ENCODE measurements at regions not wholly inside any gene's neighbourhood (a gene's known extent, or its start where the extent isn't known, plus 50 kb on each side); places are given as distances from the start of the nearest gene placed in this dataset.
A peak's percentile ranks its signal among the peaks of the same experiment; 100 is the strongest.

GRCh38 chr20:23144856-23145255 is 58.7 kb upstream of the CD93 start (continued):
- TF ChIP-seq HMG20A (CRISPR knock-in tag; conservative IDR thresholded peaks at IDR 0.05) = no peak
- no peak for TF ChIP-seq MCM7 (IDR thresholded peaks at IDR 0.05)
- no peak for TF ChIP-seq ARNT (IDR thresholded peaks at IDR 0.05)
- TF ChIP-seq CBX1 (IDR thresholded peaks at IDR 0.05; ENCODE audit: low read depth) = no peak
- no peak for TF ChIP-seq MAFF (IDR thresholded peaks at IDR 0.05; ENCODE audit: low read length)
- no peak for TF ChIP-seq ZC3H11A (IDR thresholded peaks at IDR 0.05; ENCODE audit: low read depth, low read length)
- TF ChIP-seq ZNF785 (CRISPR knock-in tag; IDR thresholded peaks at IDR 0.05) = no peak

GRCh38 chr20:23143986-23144690 is 58.0 kb upstream of the CD93 start:
- H3K79me2 ChIP-seq (ENCODE audit: control insufficient read depth, insufficient read depth, low read length) = peaks cover 13% of the 10 kb centered on the region
- H3K9ac ChIP-seq (ENCODE audit: insufficient read depth in 1 of 2, low read depth in 2 of 2, low read length in 2 of 2) = peak overlapping the region in 1 of 2 experiments; percentile 68; a peak in 2 of 4 replicates
- ATAC-seq (no peak), DNase-seq (ENCODE audit: extremely low read depth in 1 of 4, low spot score in 3 of 4) (no peak), FAIRE-seq (no peak)
- H3K4me2 ChIP-seq (ENCODE audit: insufficient read depth, low read length) = no peak overlapping the region
- no peaks in the 10 kb centered on the region for H3K9me3 ChIP-seq (replicated peaks; ENCODE audit: control insufficient read depth, insufficient read depth, low read depth, low read length)
- TF ChIP-seq MTA2 (IDR thresholded peaks at IDR 0.05; ENCODE audit: low read depth) (no peak), RBM34 (IDR thresholded peaks at IDR 0.05; ENCODE audit: borderline replicate concordance, insufficient read depth, low read length) (no peak), RBM39 (optimal IDR thresholded peaks at IDR 0.05; ENCODE audit: low read depth, low read length) (no peak), ZNF224 (CRISPR knock-in tag; IDR thresholded peaks at IDR 0.05) (no peak)
- 94% methylated on average over 3 of the region's 8 CpGs for WGBS (ENCODE audit: insufficient coverage, low coverage, missing lambda C conversion rate)
- no peak overlapping the region for H3K4me3 ChIP-seq
- intact Hi-C loops (cut with micrococcal nuclease) = no loop called here
- no TSS peak for BruUV-seq (replicated peaks)
- ChIA-PET POLR2A (interaction anchor here (0.8 to 5.9 kb wide), 3 partner anchors 7 to 93 kb away, joined by 3 to 35 read pairs (median 3); no protein-coding TSS in a partner anchor), CTCF (ENCODE audit: low intra/inter-chr PET ratio) (no interaction called here)
- no peaks in the 10 kb centered on the region for H3K36me3 ChIP-seq (ENCODE audit: control insufficient read depth, insufficient read depth, low read length)
- peaks cover 52 to 91% of the 10 kb centered on the region in 2 experiments for H3K4me1 ChIP-seq (replicated peaks in 1 of 2; ENCODE audit: control insufficient read depth in 2 of 2, insufficient read depth in 2 of 2, low read length in 2 of 2)
- in situ Hi-C loops (cut with MboI) = no loop called here
- H3K9me1 ChIP-seq (ENCODE audit: control insufficient read depth, insufficient read depth, low read length) = no peaks in the 10 kb centered on the region
- no peaks in the 10 kb centered on the region for H4K20me1 ChIP-seq (replicated peaks; ENCODE audit: control insufficient read depth, insufficient read depth, low read length)
- no peaks in the 10 kb centered on the region for H3K27me3 ChIP-seq (ENCODE audit: control insufficient read depth in 2 of 2, insufficient read depth in 2 of 2, low read length in 2 of 2)
- 0 out of 2 replicates have a peak overlapping the region, but pooled peaks have one; percentile 8 for H2AFZ ChIP-seq (ENCODE audit: low read depth, low read length)
- H3K27ac ChIP-seq (ENCODE audit: extremely low read depth, low read depth, low read length) = no peak overlapping the region
